SU-DHL-6 (cell line): ENCODE measurements at regions not wholly inside any gene's neighbourhood (a gene's known extent, or its start where the extent isn't known, plus 50 kb on each side); places are given as distances from the start of the nearest gene placed in this dataset.

Experiments used
- CTCF ChIP-seq: fragments of 200-600 bp; sonication (generic); IDR thresholded peaks from one replicate; pipeline ENCODE4 v1.5.1; 2017; ENCODE audit warnings: antibody characterized with exemption, mild to moderate bottlenecking, low read length, moderate library complexity; ENCODE audit not compliant: insufficient read depth, poor library complexity, severe bottlenecking
- EZH2phosphoT487 ChIP-seq: fragments of 200-600 bp; sonication (generic), shearing (Covaris generic); conservative IDR thresholded peaks from 2 replicates; pipeline ENCODE4 v1.6.1; 2018; ENCODE audit warnings: mild to moderate bottlenecking, antibody characterized with exemption, low read length, moderate library complexity, mixed read lengths

- TF ChIP-seq CTCF (no peak), EZH2phosphoT487 (no peak)
These were observed 517.5 kb downstream of the KLF5 start for GRCh38 chr13:73576291-73576690.
